Progenitor cell of endocrine pancreas (in vitro differentiated cells): ENCODE measurements at regions not wholly inside any gene's neighbourhood (a gene's known extent, or its start where the extent isn't known, plus 50 kb on each side); places are given as distances from the start of the nearest gene placed in this dataset.

Source experiments
- DNase-seq: peaks from one replicate; pipeline ENCODE4 v3.0.0; 2021; ENCODE audit warnings: low spot score; ENCODE audit not compliant: unreplicated experiment
- H3K27ac Mint-ChIP-seq: 2 replicates; pipeline ENCODE4 v1.8.0; 2021; ENCODE audit warnings: mild to moderate bottlenecking, moderate library complexity, mixed read lengths
- H3K27me3 Mint-ChIP-seq: 2 replicates; pipeline ENCODE4 v1.8.0; 2021; ENCODE audit warnings: mixed read lengths
- H3K36me3 Mint-ChIP-seq: 2 replicates; pipeline ENCODE4 v1.8.0; 2022; ENCODE audit warnings: mixed read lengths; ENCODE audit not compliant: insufficient read depth
- H3K4me1 Mint-ChIP-seq: 2 replicates; pipeline ENCODE4 v1.8.0; 2021; ENCODE audit warnings: low read depth, mixed read lengths
- H3K4me3 Mint-ChIP-seq: 2 replicates; pipeline ENCODE4 v1.8.0; 2021; ENCODE audit warnings: low read depth, mild to moderate bottlenecking, moderate library complexity, mixed read lengths
- H3K9me3 Mint-ChIP-seq: 2 replicates; pipeline ENCODE4 v1.8.0; 2021; ENCODE audit warnings: low read depth, mixed read lengths
- TF ChIP-seq, protein P1 (sequence below): fragments of 200-600 bp; sonication (generic); IDR thresholded peaks from one replicate; pipeline ENCODE4 v1.5.0; 2021; ENCODE audit warnings: antibody characterized with exemption, mild to moderate bottlenecking; ENCODE audit not compliant: unreplicated experiment

DNA sequence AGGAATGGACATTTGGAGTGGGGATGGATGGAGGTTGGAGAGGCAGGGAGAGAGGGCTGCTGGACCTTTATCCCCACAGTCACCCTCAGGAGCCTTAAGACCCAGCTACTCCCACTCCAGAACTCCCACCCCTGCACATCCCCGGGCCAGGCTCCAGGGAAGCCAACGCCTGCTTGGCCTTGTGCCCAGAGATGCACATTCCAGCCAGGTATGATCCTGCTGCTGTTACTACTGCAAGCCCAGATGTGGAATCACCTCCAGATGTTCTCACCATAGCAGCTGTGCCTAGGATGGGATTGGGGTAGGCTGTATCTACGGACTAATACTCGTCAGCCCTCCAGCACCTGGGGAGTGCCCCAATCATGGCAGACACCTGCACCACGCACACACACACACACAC lies 71.7 kb downstream of the ZFP36L2 start:
- H3K4me1 Mint-ChIP-seq: peaks cover 37% of the 10 kb centered on the region
- TF ChIP-seq, protein P1, sequence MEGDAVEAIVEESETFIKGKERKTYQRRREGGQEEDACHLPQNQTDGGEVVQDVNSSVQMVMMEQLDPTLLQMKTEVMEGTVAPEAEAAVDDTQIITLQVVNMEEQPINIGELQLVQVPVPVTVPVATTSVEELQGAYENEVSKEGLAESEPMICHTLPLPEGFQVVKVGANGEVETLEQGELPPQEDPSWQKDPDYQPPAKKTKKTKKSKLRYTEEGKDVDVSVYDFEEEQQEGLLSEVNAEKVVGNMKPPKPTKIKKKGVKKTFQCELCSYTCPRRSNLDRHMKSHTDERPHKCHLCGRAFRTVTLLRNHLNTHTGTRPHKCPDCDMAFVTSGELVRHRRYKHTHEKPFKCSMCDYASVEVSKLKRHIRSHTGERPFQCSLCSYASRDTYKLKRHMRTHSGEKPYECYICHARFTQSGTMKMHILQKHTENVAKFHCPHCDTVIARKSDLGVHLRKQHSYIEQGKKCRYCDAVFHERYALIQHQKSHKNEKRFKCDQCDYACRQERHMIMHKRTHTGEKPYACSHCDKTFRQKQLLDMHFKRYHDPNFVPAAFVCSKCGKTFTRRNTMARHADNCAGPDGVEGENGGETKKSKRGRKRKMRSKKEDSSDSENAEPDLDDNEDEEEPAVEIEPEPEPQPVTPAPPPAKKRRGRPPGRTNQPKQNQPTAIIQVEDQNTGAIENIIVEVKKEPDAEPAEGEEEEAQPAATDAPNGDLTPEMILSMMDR: no peak
- H3K27me3 Mint-ChIP-seq: peaks cover 32% of the 10 kb centered on the region
- H3K27ac Mint-ChIP-seq: no peak overlapping the region
- no peak overlapping the region for H3K4me3 Mint-ChIP-seq
- no peaks in the 10 kb centered on the region for H3K36me3 Mint-ChIP-seq
- DNase-seq: no peak
- H3K9me3 Mint-ChIP-seq: no peaks in the 10 kb centered on the region

DNA sequence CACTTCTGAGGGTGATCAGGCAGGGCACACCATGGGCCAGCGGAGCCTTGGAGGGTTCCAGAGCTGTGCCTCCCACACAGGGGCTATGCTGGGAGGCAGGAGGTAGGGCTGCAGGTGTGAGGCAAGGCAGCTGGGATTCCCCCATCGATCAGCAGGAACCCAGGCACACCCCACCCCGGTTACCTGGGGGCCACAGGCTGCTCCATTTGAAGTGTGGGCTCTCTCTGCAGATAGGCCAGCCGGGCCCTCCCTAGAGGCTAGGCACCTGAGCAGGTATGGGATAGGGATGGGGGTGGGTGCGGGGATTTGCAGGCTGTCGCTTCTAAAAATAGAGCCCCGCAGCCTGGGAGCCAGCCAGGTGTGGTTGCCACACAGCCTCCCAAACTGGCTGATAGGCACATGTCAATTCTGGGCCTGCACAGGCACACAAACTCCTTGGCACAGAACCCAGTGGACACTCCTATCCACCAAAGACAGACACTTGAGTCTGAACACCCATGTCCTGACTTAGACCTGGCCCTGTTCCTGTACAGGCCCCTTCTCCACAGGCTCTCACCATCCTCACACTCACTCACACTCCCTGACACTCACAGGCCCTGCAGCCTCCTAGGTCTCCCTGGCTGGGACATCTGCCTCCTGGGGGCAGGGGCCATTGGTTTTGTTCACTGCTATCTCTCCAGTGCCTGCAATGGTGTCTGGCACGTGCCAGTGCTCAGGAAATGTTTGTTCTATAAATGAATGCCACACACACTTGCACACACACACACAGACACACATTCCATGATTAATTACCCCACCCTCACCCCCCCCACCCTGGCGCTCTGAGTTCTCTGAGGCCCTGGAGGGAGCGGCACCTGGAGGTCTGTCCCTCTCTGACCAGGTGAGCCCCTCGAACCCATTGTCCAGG lies 73.4 kb downstream of the ZFP36L2 start:
- Mint-ChIP-seq H3K36me3 (no peaks in the 10 kb centered on the region), H3K9me3 (no peaks in the 10 kb centered on the region), H3K4me3 (no peak overlapping the region), H3K27me3 (peaks cover 39% of the 10 kb centered on the region), H3K4me1 (peaks cover 28% of the 10 kb centered on the region), H3K27ac (peak overlapping the region; percentile 74)
- TF ChIP-seq, protein P1: no peak
- no peak for DNase-seq

DNA sequence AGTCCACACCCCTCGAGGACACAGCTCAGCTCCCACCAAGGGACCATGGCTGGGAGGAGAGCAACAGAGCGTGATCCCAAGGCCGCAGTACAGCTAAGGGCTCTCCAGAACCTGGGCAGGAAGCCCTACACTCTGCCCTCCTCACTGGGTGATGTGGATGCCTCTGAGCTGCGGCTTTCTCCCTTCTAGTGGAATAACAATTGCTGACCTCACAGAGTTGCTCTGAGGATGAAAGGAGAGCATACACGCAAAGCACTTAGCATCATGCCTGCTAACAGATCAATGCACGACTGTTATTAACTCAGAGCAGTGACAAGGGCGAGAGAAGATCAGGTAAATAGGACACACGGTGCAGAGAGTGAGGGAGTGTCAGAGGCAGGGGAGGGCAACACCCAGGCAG lies 74.2 kb downstream of the ZFP36L2 start:
- DNase-seq: no peak
- Mint-ChIP-seq H3K36me3 (no peaks in the 10 kb centered on the region), H3K27me3 (peaks cover 42% of the 10 kb centered on the region), H3K9me3 (no peaks in the 10 kb centered on the region), H3K27ac (peak overlapping the region; percentile 25), H3K4me1 (peaks cover 26% of the 10 kb centered on the region), H3K4me3 (no peak overlapping the region)
- TF ChIP-seq, protein P1: no peak

DNA sequence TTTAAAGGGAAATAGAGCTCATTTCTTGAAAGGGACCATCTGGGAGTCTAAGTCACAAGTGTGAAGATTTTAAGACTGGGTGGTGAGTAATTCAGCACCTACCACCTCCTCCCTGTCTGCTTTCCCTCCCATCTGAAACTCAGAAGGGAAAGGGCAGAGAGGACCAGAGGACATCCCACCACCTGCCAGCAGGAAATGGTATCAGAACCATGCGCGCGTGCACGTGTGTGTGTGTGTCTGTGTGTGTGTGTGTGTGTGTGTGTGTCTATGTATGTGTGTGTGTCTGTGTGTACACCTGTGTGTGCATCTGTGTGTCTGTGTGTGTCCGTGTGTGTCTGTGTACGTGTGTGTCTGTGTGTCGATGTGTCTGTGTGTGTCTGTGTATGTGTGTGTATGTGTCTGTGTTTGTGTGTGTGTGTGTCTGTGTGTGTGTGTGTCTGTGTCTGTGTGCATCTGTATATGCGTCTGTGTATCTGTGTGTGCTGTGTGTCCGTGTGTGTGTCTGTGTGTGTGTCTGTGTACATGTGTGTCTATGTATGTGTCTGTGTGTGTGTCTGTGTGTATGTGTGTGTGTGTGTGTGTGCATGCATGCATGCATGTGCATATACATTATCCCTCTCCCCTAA lies 76.8 kb downstream of the ZFP36L2 start:
- no peak overlapping the region for H3K27ac Mint-ChIP-seq
- H3K4me1 Mint-ChIP-seq: peaks cover 23% of the 10 kb centered on the region
- H3K36me3 Mint-ChIP-seq: no peaks in the 10 kb centered on the region
- H3K9me3 Mint-ChIP-seq: no peaks in the 10 kb centered on the region
- no peak overlapping the region for H3K4me3 Mint-ChIP-seq
- peaks cover 29% of the 10 kb centered on the region for H3K27me3 Mint-ChIP-seq
- TF ChIP-seq, protein P1: no peak
- DNase-seq: no peak

DNA sequence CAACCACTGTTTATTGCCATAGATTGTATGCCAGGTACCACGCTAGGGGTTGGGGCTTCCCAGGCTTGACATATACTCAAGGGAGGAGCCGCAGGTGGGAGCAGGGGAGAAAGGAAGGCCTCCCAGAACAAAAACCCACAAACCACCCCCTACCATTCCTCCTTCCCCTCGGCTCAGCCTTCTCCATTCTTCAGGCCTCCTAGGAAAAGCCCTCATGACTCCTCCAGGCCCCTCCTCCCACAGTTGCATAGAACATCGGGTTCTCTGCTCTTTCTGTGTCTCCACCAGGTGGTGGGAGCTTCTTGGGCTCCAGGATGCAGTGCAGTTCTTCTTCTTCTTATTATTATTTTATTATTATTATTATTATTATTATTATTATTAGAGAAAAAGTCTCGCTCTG lies 80.3 kb downstream of the ZFP36L2 start:
- DNase-seq: no peak
- no peaks in the 10 kb centered on the region for H3K36me3 Mint-ChIP-seq
- H3K27ac Mint-ChIP-seq: no peak overlapping the region
- TF ChIP-seq, protein P1: no peak
- no peak overlapping the region for H3K4me3 Mint-ChIP-seq
- no peaks in the 10 kb centered on the region for H3K9me3 Mint-ChIP-seq
- peaks cover 2% of the 10 kb centered on the region for H3K4me1 Mint-ChIP-seq
- H3K27me3 Mint-ChIP-seq: peaks cover 16% of the 10 kb centered on the region
